GOT3 (cell line): ENCODE measurements at regions not wholly inside any gene's neighbourhood (a gene's known extent, or its start where the extent isn't known, plus 50 kb on each side); places are given as distances from the start of the nearest gene placed in this dataset.

Source experiments
- DNase-seq: peaks from one replicate; lab custom pipeline; 2025; ENCODE audit warnings: mixed read lengths; lab: John Stamatoyannopoulos, UW

- DNase-seq: no peak
These were observed 405.4 kb downstream of the ZSWIM6 start for GRCh38 chr5:61737301-61737963.

DNA sequence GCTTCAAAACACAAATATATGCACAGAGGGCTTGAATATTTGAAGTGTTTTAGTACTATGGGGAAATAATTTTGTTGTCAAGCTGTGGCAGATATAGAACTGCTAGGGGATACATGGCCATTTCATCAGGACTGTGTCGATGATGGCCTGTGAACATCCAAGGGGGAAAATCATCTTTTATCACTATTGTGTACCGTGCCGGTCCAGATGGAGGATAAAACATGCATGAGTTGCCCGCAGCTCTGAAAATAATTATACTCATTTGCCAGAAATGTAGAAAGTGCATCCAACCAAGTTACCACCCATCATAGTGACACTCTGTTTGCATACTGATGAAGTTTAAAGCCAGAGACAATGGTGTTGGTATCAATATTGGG, 405.9 kb downstream of the ZSWIM6 start:
- DNase-seq: no peak

- no peak for DNase-seq
These were observed 406.4 kb downstream of the ZSWIM6 start for GRCh38 chr5:61738446-61738845.

DNA sequence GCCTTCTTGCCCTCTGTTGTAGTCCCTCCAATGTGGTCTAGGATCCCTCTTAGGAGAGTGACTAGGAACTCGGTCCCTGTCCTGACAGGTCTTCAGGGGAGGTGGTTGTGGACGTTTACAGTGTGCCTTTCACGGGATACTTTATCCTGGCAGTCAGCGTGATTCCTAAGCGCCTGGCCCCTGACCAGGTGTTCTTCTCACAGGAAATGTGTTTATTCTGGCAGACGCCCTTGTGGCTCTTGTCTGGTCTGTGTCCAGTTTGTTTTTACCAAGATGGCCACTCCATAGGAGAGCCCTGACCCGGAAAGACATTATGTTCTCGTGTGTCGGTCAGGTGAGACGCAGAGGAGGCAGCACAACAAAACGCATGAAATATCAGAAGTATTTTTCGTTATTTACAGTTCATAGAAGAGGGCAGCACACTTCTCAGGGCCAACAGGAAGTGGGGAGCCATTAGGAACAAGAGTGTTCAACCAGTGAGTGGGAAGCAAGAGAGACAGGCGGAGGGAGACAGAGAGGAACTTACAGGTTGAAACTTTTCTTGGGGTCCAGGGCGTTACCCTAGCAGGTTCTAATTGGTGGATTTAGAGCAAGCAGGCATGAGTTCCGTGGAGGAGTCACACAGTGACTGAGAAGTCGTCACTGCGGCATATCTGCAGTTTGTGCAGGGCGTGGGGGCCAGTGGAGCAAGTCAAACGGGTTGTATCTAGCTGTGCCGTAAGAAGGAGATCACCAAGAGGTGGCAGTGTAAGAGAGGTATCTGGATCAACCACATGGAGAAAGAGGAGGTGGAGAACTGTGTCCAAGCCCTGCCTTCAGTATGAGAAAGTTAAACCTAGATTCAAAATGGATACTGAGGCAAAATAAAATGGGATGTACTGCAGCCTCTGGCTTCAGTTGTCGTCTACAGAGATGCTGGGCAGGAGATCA, 412.9 kb downstream of the ZSWIM6 start:
- DNase-seq: no peak

GRCh38 chr5:61746831-61747575, 414.9 kb downstream of the ZSWIM6 start:
- DNase-seq: no peak

DNA sequence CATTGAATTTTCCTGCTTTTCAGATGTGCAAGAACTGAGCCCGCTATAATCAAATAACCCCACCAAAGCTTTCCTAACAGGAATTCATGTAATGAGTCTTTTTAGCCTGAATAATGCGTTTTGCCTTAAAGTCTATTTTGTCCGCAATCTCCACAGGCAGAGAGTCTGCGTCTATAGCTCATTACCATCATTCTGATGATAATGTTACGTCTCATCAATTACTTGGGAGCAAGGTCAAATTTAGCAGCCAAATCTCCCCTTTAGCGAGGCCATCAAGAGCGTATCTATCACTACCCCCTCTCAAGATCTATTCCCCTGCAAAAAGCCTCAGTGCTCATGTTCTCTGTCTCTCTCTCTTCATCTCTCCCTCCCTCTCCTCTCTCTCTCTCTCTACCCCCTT, 416.1 kb downstream of the ZSWIM6 start:
- no peak for DNase-seq

GRCh38 chr5:61748651-61749050, 416.6 kb downstream of the ZSWIM6 start:
- no peak for DNase-seq

GRCh38 chr5:61752588-61752987, 420.5 kb downstream of the ZSWIM6 start:
- DNase-seq: no peak

DNA sequence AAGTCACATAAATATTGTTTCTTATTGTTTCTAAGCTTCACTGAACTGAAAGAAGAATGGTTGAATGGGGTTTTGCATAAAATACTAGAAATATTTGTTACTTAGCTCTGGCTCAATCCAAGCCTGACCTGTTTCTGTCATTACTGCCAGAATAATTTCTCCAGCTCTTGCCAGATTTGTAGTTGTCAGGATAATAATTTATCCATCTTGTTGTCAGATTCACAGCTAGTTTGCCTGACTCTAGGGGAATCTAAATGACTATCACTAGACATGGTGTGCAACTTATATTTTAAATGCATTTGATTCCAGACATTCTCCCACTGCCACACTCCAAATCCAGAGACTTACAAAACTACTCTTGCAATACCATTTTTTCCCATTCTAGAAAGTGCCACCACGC, 422.7 kb downstream of the ZSWIM6 start:
- DNase-seq: no peak

DNA sequence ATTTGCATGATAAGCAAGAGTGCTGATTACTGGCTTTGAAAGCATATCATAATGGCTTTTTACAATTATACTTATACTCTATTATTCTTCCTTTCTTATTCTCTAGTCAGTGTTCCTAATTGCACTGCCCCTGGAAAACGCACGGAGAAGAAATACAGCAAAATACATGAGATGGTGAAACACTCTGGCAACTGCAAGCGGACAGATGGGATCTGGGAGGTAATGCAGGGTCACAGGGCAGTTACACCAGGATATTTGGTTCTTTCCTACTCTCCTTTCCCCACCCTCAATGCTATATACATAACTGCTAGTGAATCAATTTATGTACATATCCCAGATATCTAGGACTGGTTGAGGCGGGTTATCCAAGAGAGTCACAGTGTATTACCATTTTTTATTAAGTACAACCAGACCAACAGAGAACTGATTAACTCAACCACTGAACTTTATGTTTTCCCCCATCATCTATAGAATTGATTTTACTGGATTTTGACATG, 423.7 kb downstream of the ZSWIM6 start:
- DNase-seq: no peak

- no peak for DNase-seq
These were observed 426.7 kb downstream of the ZSWIM6 start for GRCh38 chr5:61758711-61759110.

GRCh38 chr5:61765471-61765870, 433.4 kb downstream of the ZSWIM6 start:
- no peak for DNase-seq

DNA sequence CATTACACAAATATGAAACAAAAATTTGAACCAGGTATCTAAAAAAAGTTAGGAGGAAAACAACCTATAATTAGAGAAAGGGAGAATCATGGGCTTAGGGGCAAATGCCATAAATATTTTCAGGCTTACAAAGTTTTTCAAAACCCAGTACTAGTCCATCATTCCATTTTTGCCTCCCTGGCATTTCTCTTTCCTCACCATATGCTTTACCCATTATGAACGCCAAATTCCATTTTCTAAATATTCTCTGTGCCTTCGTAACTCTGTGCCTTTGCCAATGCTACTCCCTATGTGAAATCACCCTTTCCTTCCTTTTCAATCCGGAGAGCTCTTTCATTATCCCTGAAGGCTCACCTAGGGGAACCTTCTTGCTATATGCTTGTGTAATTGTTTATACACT, 434.1 kb downstream of the ZSWIM6 start:
- DNase-seq: no peak

DNA sequence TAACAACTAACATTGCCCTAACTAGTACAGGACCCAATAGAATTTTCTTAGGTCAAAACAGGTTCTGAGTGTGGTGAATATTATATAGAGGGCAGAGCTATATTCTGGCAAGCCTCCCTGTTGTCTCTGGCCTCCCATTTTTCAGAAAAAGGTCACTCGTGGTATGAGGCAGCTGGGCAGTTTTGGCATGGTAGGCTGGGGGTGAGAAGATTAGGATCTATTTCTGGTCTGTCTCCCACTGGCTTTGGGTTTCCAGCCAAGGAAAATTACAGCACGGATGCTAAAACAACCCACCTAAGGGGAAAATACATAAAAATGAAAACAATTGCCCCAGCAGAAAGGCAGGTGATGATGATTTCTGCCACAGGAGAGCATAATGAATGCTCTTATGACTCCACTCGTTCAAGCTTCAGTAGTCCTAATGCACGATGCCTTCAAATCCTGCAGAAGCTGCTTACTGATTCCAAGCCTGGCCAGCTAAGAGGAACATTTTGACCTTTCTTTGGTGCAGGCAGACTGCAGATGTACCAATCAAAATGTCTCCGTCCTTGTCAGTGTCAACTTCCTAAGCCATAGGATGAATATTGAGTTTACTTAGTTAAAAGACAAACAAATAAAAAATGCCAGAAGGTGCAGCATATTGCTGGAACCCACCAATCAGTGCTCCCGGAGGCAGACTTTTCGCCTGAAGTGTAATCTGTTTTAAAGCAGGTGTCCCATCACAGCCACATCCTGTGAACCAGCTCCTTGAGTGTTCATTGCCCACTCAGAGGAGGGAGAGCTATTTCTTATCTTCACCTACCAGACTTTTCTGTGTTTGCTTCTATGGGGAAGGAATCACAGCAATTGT, 435.4 kb downstream of the ZSWIM6 start:
- DNase-seq: no peak

- DNase-seq: no peak
These were observed 436.7 kb downstream of the ZSWIM6 start for GRCh38 chr5:61768692-61769281.

DNA sequence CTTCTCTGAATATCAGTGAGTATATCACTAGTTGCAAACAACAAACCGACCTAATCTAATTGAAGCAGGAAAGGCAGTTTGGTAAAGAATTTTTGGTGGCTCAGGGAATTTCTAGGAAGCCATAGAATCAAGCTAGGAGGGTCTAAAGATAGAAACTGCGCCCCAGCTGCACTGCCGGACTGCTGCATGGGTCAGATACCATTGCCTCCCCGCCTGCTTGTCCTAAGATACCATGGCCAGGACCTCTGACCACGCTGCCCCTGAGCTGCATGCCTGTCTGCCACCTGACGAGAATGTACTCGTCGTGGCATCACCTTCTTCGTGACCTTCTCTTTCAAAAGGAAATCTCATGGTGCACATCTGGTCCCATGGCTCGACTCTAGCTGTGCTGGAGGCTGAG, 439.0 kb downstream of the ZSWIM6 start:
- DNase-seq: no peak

GRCh38 chr5:61771808-61772207, 439.8 kb downstream of the ZSWIM6 start:
- no peak for DNase-seq

DNA sequence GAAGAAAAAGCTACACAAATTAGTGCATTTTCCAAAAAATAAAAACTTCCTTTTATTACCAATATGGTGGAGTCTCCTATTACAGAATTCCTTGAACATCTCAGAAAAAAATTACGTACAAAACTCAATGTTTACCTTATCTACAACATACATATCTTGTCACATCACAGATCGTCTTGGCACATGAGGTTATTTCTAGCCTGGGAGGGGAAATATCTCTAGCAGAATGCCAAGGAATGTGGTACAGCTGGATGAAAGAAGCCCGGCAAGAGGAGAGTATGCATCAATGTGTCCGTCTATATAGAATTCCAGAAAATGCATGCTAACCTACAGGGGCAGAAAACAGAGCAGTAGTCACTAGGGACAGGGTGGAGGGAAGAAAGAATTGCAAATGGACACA, 443.8 kb downstream of the ZSWIM6 start:
- no peak for DNase-seq

DNA sequence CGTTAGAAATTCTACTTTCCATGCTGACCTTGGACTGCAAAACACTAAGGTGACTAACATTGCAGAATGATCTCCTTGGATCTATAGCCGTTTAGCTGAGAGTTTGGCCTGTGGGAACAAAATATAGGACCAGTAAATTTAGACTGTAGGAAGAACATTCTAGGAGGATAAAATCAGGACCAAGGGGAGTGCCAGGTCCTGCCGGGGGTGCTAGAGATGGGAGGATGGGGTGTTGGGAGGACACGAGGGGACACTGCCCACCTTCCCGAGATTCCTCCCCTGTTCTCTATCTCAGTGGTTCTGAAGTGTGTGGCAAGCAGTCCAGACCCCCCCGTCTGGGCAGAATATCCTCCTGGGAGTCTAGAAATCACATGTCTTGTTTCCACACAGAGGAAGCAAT, 445.2 kb downstream of the ZSWIM6 start:
- DNase-seq: no peak

GRCh38 chr5:61779743-61780142, 447.7 kb downstream of the ZSWIM6 start:
- DNase-seq: no peak

DNA sequence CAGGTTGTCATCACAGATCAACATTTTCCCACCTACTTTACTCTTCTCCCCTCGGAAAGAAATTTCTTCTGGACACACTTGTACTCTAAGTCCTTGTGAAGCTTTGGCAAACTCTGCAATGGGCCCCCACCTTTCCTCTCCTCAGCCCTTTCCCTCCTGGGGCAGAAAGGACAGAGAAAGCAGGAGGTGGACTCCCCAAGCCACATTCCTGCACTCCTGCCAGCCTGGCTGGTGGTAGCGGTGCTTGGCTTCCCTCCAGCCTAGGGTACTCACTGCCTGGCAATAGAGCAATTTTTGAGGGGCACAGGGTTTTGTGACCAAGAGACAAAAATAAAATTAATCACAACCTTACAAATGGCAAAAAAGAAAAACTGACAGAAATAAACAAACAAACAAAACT, 451.4 kb downstream of the ZSWIM6 start:
- no peak for DNase-seq
